ENCODE measurements at regions not wholly inside any gene's neighbourhood (a gene's known extent, or its start where the extent isn't known, plus 50 kb on each side); places are given as distances from the start of the nearest gene placed in this dataset.

GRCh38 chr15:69829974-69830373 is 267.7 kb downstream of the TLE3 start:
- no peak for TF ChIP-seq CTCF (conservative IDR thresholded peaks at IDR 0.05; ENCODE audit: low read length)
- TF ChIP-seq EZH2phosphoT487 (IDR thresholded peaks at IDR 0.05; ENCODE audit: borderline replicate concordance) = no peak

Data from Loucy (cell line).